ENCODE measurements at regions not wholly inside any gene's neighbourhood (a gene's known extent, or its start where the extent isn't known, plus 50 kb on each side); places are given as distances from the start of the nearest gene placed in this dataset.

DNA sequence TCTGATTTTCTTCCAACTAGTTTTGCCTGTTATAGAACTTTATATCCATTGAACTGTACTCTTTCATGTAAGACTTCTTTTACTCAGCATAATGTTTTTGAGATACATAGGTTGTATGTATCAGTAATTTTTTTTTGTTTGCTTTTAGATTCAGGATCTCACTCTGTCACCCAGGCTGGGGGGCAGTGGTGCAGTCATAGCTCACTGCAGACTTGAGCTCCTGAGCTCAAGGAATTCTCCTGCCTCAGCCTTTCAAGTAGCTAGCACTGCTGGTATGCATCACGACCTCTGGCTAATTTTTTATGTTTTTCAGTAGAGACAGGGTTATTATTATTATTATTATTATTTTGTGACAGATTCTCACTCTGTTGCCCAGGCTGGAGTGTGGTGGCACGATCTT, 65.0 kb upstream of the DDHD1 start:
- TF ChIP-seq, protein P1, sequence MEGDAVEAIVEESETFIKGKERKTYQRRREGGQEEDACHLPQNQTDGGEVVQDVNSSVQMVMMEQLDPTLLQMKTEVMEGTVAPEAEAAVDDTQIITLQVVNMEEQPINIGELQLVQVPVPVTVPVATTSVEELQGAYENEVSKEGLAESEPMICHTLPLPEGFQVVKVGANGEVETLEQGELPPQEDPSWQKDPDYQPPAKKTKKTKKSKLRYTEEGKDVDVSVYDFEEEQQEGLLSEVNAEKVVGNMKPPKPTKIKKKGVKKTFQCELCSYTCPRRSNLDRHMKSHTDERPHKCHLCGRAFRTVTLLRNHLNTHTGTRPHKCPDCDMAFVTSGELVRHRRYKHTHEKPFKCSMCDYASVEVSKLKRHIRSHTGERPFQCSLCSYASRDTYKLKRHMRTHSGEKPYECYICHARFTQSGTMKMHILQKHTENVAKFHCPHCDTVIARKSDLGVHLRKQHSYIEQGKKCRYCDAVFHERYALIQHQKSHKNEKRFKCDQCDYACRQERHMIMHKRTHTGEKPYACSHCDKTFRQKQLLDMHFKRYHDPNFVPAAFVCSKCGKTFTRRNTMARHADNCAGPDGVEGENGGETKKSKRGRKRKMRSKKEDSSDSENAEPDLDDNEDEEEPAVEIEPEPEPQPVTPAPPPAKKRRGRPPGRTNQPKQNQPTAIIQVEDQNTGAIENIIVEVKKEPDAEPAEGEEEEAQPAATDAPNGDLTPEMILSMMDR (IDR thresholded peaks at IDR 0.05), result no peak
- no peak for TF ChIP-seq EZH2 (IDR thresholded peaks at IDR 0.05; ENCODE audit: borderline replicate concordance, insufficient read depth, low read depth, low read length, poor library complexity, severe bottlenecking)

Measured in B cell (primary cell).